ENCODE measurements at regions not wholly inside any gene's neighbourhood (a gene's known extent, or its start where the extent isn't known, plus 50 kb on each side); places are given as distances from the start of the nearest gene placed in this dataset.

DNA sequence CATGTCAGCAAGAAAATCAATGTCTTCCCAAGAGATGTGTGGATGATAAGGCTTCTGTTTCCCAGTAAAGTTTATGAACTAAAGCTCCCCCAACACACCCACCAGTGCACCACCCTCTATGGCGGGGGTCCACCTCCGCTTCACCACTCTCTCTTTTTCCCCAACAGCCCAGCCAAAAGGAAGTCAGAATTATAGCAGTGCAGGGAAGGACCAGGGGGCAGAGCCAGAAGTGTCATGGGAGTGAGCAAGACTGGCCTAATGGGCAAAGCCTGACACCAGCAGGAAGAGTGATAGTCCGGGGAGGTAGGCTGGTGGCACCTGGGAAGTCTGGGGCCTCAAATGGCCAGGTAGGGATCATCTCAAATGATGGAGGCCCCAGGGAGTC, 167.7 kb downstream of the ZFP36L2 start:
- no peak for DNase-seq (ENCODE audit: low spot score)
- TF ChIP-seq, protein P1, sequence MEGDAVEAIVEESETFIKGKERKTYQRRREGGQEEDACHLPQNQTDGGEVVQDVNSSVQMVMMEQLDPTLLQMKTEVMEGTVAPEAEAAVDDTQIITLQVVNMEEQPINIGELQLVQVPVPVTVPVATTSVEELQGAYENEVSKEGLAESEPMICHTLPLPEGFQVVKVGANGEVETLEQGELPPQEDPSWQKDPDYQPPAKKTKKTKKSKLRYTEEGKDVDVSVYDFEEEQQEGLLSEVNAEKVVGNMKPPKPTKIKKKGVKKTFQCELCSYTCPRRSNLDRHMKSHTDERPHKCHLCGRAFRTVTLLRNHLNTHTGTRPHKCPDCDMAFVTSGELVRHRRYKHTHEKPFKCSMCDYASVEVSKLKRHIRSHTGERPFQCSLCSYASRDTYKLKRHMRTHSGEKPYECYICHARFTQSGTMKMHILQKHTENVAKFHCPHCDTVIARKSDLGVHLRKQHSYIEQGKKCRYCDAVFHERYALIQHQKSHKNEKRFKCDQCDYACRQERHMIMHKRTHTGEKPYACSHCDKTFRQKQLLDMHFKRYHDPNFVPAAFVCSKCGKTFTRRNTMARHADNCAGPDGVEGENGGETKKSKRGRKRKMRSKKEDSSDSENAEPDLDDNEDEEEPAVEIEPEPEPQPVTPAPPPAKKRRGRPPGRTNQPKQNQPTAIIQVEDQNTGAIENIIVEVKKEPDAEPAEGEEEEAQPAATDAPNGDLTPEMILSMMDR (IDR thresholded peaks at IDR 0.05; ENCODE audit: extremely low read depth, missing control alignments), result no peak

DNA sequence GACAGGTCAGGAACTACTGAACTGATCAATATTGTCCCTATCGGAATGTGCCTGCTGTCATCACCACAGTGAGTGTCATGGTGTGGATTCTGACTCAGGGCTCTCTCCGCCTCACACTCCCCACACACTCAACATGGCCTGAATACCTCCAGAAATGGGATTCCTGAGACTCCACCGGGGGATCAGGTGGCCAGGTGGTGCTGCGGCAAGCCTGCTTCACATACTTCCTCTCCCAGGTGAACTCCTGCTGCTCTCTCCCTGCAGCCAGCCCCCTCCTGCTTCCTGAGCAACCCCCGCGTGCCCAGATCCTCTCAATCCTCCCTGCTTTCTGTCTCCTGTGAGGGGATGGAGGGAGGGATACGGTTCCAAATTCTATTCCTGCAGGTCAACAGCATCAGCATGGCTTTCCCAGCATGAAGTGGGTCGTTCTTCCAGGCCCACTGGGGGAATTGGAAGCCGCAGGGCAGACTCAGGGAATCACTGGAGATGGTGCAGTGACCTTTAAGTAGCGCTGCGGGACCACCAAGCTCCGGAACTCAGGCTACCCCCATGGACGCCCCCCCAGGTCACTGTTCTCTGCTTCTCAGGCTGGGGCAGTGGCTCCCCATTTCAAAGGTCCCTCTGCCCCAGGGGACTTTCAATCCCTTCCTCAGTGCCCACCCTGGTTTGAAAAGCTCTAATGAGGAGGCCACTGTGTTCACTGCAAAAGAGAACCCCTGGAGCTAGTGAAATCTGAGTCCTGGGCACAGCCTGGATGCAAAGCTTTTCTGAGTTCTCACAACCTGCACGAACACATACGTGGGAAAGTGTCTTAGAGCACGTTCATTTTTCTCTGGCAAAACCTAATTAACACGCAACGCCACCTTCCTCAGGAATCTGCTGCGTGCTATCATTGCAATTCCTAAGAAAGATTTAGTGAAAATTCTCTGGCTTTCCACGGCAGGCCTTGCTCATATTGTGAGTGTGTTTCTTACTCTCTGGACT, 168.4 kb downstream of the ZFP36L2 start:
- TF ChIP-seq, protein P1 (IDR thresholded peaks at IDR 0.05; ENCODE audit: extremely low read depth, missing control alignments), result no peak
- DNase-seq (ENCODE audit: low spot score), result no peak

DNA sequence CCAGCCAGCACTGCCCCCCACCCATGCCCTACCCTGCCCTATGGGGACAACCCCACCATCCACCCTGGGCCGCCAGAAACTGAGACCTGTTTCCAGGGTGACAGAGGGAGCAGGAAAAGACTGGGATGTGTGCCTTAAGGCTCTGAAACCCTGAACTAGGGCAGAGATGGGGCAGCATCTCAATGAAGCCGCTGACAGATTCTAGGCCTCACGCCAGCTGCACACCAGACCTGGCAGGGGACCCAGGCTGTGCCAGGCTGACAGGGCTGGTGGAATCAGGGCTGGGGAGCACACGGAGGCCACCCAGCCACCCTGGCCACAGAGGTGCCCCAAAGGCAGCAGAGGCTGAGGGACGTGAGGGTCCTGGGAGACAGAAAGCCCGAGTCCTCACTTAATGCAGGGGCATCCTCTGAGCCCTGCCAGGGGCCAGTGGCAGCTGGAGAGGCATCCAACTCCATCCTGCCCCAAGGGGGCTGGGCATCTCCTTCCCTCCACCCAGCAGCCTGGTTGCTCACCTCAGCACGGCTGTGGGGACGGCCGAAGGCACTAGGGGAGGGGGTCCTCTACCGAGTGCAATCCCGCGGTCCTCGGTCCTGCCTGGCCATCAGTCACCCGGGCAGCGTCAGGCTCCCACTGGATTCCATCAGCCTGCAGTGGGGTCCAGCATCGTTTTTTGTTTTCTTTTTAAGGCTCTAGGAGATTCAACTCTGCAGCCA, 169.2 kb downstream of the ZFP36L2 start:
- DNase-seq (ENCODE audit: low spot score), result no peak
- TF ChIP-seq, protein P1 (IDR thresholded peaks at IDR 0.05; ENCODE audit: extremely low read depth, missing control alignments), result no peak

DNA sequence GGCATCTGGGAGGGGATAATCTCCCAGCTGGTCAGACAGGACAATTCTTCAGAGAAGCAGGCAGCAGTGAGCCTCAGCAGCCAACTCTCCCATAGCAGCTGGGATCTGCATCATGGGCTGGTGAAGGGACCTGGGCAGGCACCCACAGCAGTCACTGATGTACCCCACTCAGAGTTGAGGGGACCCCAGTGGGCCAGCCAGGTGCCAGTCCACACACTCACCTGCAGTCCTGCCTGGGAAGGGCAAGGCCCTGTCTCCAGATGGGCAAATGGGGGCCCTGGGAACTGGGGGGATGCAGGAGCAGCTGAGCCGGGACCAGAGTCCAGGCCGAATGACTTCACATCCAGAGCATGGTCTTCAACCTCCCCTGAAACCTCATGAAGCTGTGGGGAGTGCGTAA, 170.4 kb downstream of the ZFP36L2 start:
- TF ChIP-seq, protein P1 (IDR thresholded peaks at IDR 0.05; ENCODE audit: extremely low read depth, missing control alignments), result no peak
- DNase-seq (ENCODE audit: low spot score), result no peak

DNA sequence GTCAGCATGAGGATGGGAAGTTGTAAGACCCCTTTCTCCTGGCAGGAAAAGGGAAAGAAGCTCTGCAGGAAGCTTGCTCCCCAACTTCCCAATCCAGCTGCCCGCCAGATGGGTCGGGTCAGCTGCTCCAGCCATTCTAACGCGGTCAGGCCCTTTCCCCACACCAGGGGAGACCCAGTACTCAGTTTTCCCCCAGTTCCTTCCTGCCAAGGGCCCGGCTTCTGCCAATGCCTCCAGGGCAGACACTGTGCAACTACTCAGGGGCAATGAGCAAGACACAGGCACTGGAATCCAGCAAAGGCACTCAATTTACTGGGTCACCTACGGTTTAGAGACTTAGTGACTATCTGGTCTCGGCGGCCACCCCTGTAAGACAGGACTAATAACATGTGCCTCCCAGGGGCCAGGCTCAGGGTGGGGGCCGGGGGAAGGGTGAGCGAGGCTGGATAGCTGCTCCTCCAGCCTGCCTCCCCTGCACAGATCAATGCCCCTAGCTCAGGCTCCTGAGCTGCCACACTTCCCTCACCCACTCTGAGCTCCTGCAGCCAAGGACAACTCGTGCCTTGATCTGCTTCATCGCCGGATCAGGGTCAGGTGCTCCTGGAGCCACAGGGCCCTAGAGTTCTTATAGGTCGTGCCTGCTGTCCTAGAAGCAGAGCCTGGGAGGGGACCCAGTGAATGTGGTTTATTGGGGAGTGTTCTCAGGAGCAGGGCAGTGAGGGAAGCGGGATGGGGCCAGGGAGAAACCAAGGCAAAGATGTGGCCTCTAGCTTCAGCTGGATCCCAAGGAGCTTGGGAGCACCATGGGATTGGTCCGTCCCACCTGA, 171.1 kb downstream of the ZFP36L2 start:
- TF ChIP-seq, protein P1 (IDR thresholded peaks at IDR 0.05; ENCODE audit: extremely low read depth, missing control alignments), result no peak

DNA sequence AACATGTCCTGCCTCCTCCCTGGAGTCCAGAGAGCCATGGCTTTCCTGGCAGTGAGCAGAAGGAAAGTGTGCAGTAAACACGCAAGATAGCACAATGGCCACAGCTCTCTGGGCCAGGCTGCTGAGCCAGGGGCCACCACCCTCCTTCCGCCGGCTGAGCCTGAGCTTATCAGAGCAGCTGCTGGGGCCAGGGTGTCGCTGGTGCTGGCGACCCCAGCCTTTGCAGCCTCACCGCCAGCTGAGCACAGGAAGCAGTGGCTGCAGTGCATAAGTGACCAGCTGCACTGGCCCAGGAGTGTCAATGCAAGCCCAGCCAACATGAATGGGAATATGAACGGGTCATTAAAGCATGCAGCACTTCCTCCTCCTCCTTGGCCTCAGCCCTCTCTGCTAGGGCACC, 172.0 kb downstream of the ZFP36L2 start:
- DNase-seq (ENCODE audit: low spot score), result no peak
- TF ChIP-seq, protein P1 (IDR thresholded peaks at IDR 0.05; ENCODE audit: extremely low read depth, missing control alignments), result no peak

More for the DNA sequence above, 171.1 kb downstream of the ZFP36L2 start:
- DNase-seq (ENCODE audit: low spot score), result no peak

Measured in GM20000 (cell line).